Esophagus muscularis mucosa (tissue), 4 donors: ENCODE measurements at regions not wholly inside any gene's neighbourhood (a gene's known extent, or its start where the extent isn't known, plus 50 kb on each side); places are given as distances from the start of the nearest gene placed in this dataset.

ENCODE experiments used
- DNase-seq: peaks from one replicate; pipeline ENCODE4 v3.0.0-alpha.2; 2017; ENCODE audit errors: extremely low spot score
- H3K27ac ChIP-seq, 4 donors: fragments of 200-600 bp; sonication (generic); replicated peaks in 1 of 4; 1 replicate in 3 of 4; 2 replicates in 1 of 4; pipeline ENCODE4 v1.5.1; 2016 to 2019; ENCODE audit warnings: mild to moderate bottlenecking in 1 of 4
- H3K27me3 ChIP-seq, 4 donors: fragments of 200-600 bp; sonication (generic); one replicate each; pipeline versions ENCODE4 v1.5.1 to v1.6.0; 2016 to 2019
- H3K36me3 ChIP-seq, 4 donors: fragments of 200-600 bp; sonication (generic); one replicate each; pipeline ENCODE4 v1.5.1; 2016 to 2019
- H3K4me1 ChIP-seq, 4 donors: fragments of 200-600 bp; sonication (generic); one replicate each; pipeline ENCODE4 v1.5.1; 2016 to 2019
- H3K4me3 ChIP-seq, 4 donors: fragments of 200-600 bp; sonication (generic); 1 replicate in 2 of 4; 2 replicates in 2 of 4; pipeline ENCODE4 v1.5.1; 2016 to 2019; ENCODE audit warnings: mild to moderate bottlenecking in 4 of 4, moderate library complexity in 1 of 4
- H3K9me3 ChIP-seq, 4 donors: fragments of 200-600 bp; sonication (generic); 1 replicate in 3 of 4; 2 replicates in 1 of 4; pipeline ENCODE4 v1.5.1; 2016 to 2019
- EP300 ChIP-seq: sonication (generic); formaldehyde crosslinking; IDR thresholded peaks from one replicate; pipeline ENCODE4 v1.6.1; 2017; ENCODE audit warnings: antibody characterized with exemption
- POLR2A ChIP-seq: fragments of 450-650 bp; IDR thresholded peaks from one replicate; pipeline ENCODE4 v1.6.1; 2017; ENCODE audit warnings: antibody characterized with exemption, moderate library complexity, mild to moderate bottlenecking, low read depth
- POLR2AphosphoS5 ChIP-seq, 2 donors: sonication (generic); formaldehyde crosslinking; IDR thresholded peaks; one replicate each; pipeline ENCODE4 v1.6.1; 2017; ENCODE audit warnings: antibody characterized with exemption in 2 of 2
- WGBS: methylation state at CpG from one replicate; pipeline ENCODE4 v1.1.5; 2018; 5-methylcytosine and 5-hydroxymethylcytosine counted together
- intact Hi-C: fragments of 100-400 bp; cut with DNase I; formaldehyde crosslinking; loops from one replicate; pipeline ENCODE4 v1.15.1; 2023
- TF ChIP-seq, protein P1 (sequence below), 3 experiments: fragments of 200-600 bp in 2 of 3; fragments of 450-650 bp in 1 of 3; sonication (generic) in 2 of 3; IDR thresholded peaks; one replicate each; pipeline ENCODE4 v1.5.1; 2017 to 2019; ENCODE audit warnings: antibody characterized with exemption in 3 of 3, mild to moderate bottlenecking in 2 of 3, moderate library complexity in 1 of 3

GRCh38 chr5:61679562-61679961 lies 347.5 kb downstream of the ZSWIM6 start:
- H3K9me3 ChIP-seq = no peaks in the 10 kb centered on the region
- peaks cover 0 to 2% (median 0%) of the 10 kb centered on the region in 4 donors for H3K4me1 ChIP-seq
- no peak for DNase-seq
- TF ChIP-seq POLR2AphosphoS5 (IDR thresholded peaks at IDR 0.05) (no peak), EP300 (no peak), POLR2A (no peak)
- TF ChIP-seq, protein P1, sequence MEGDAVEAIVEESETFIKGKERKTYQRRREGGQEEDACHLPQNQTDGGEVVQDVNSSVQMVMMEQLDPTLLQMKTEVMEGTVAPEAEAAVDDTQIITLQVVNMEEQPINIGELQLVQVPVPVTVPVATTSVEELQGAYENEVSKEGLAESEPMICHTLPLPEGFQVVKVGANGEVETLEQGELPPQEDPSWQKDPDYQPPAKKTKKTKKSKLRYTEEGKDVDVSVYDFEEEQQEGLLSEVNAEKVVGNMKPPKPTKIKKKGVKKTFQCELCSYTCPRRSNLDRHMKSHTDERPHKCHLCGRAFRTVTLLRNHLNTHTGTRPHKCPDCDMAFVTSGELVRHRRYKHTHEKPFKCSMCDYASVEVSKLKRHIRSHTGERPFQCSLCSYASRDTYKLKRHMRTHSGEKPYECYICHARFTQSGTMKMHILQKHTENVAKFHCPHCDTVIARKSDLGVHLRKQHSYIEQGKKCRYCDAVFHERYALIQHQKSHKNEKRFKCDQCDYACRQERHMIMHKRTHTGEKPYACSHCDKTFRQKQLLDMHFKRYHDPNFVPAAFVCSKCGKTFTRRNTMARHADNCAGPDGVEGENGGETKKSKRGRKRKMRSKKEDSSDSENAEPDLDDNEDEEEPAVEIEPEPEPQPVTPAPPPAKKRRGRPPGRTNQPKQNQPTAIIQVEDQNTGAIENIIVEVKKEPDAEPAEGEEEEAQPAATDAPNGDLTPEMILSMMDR (IDR thresholded peaks at IDR 0.05) = no peak
- no peaks in the 10 kb centered on the region for H3K36me3 ChIP-seq
- WGBS = 55% methylated on average over 3 of the region's 3 CpGs
- H3K27me3 ChIP-seq = no peaks in the 10 kb centered on the region
- H3K4me3 ChIP-seq = no peak overlapping the region
- no peak overlapping the region for H3K27ac ChIP-seq
- intact Hi-C loops = loop anchor here (10.0 kb wide), 1 partner anchor 135 kb away; no protein-coding TSS in a partner anchor

- WGBS = 88% methylated on average over 2 of the region's 2 CpGs
- intact Hi-C loops = no loop called here
- H3K36me3 ChIP-seq = no peaks in the 10 kb centered on the region
- H3K27me3 ChIP-seq = no peaks in the 10 kb centered on the region
- no peaks in the 10 kb centered on the region for H3K4me1 ChIP-seq
- H3K9me3 ChIP-seq = no peaks in the 10 kb centered on the region
- no peak overlapping the region for H3K27ac ChIP-seq
- TF ChIP-seq POLR2AphosphoS5 (IDR thresholded peaks at IDR 0.05) (no peak), POLR2A (no peak), EP300 (no peak)
- TF ChIP-seq, protein P1 (IDR thresholded peaks at IDR 0.05) = no peak
- no peak overlapping the region for H3K4me3 ChIP-seq
- DNase-seq = peak; percentile 29
Observed at GRCh38 chr5:61680247-61680646, 348.2 kb downstream of the ZSWIM6 start.

- no peaks in the 10 kb centered on the region for H3K36me3 ChIP-seq
- TF ChIP-seq, protein P1 (IDR thresholded peaks at IDR 0.05) = no peak
- TF ChIP-seq POLR2AphosphoS5 (IDR thresholded peaks at IDR 0.05) (no peak), POLR2A (no peak), EP300 (no peak)
- no peak overlapping the region for H3K4me3 ChIP-seq
- DNase-seq = peak; percentile 3
- intact Hi-C loops = no loop called here
- 84% methylated on average over 5 of the region's 5 CpGs for WGBS
- H3K27me3 ChIP-seq = no peaks in the 10 kb centered on the region
- H3K4me1 ChIP-seq = peaks cover 3 to 19% (median 10%) of the 10 kb centered on the region in 4 donors
- no peaks in the 10 kb centered on the region for H3K9me3 ChIP-seq
- no peak overlapping the region for H3K27ac ChIP-seq
Observed at GRCh38 chr5:61683148-61683547, 351.1 kb downstream of the ZSWIM6 start.

DNA sequence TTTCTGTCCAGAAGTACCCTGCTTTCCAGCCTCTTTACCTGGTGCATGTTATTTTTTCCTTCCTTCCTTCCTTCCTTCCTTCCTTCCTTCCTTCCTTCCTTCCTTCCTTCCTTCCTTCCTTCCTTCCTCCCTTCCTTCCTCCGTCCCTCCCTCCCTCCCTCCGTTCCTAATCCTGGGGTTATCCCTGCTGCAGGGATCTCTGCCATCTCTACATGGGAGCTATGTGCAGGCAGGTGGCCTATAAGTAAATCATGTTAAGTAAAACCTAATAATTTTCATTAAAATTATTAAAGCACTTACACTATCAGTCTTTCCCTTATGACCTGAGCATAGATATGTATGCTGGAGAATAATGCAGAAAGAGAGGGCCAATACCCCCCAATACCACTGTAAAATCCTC lies 351.9 kb downstream of the ZSWIM6 start:
- WGBS = 77% methylated on average over 2 of the region's 2 CpGs
- Histone ChIP-seq H3K4me3 (no peak overlapping the region), H3K36me3 (no peaks in the 10 kb centered on the region), H3K27me3 (no peaks in the 10 kb centered on the region), H3K4me1 (peaks cover 3 to 19% (median 10%) of the 10 kb centered on the region in 4 donors), H3K27ac (no peak overlapping the region), H3K9me3 (no peaks in the 10 kb centered on the region)
- TF ChIP-seq POLR2A (no peak), EP300 (no peak), POLR2AphosphoS5 (IDR thresholded peaks at IDR 0.05) (no peak)
- TF ChIP-seq, protein P1 (IDR thresholded peaks at IDR 0.05) = no peak
- DNase-seq = peak; percentile 10
- intact Hi-C loops = no loop called here
